HG02642 (cell line): ENCODE measurements at regions not wholly inside any gene's neighbourhood (a gene's known extent, or its start where the extent isn't known, plus 50 kb on each side); places are given as distances from the start of the nearest gene placed in this dataset.
"Not testable (repeated sequence)": the region's sequence is repeated elsewhere in the genome, so short reads cannot be mapped to it uniquely, and the experiment has no call there.

Experiments
- ATAC-seq: cut with Tn5 transposase; IDR thresholded peaks from one replicate; pipeline ENCODE4 v1.9.1; 2021; ENCODE audit warnings: mild to moderate bottlenecking; ENCODE audit not compliant: unreplicated experiment, poor library complexity

GRCh38 chr9:62798884-62799850, 1609.3 kb downstream of the SPATA31A7 start:
- ATAC-seq, result not testable (repeated sequence)

GRCh38 chr9:62799851-62800371, 1610.1 kb downstream of the SPATA31A7 start:
- peak; percentile 16 for ATAC-seq

GRCh38 chr9:62800451-62801371, 1610.9 kb downstream of the SPATA31A7 start:
- peak; percentile 15 for ATAC-seq

GRCh38 chr9:62801372-62801811, 1611.6 kb downstream of the SPATA31A7 start:
- not testable (repeated sequence) for ATAC-seq

GRCh38 chr9:62801961-62802718, 1612.3 kb downstream of the SPATA31A7 start:
- peak; percentile 100 for ATAC-seq

GRCh38 chr9:62802719-62803079, 1612.9 kb downstream of the SPATA31A7 start:
- not testable (repeated sequence) for ATAC-seq

GRCh38 chr9:62803099-62803498, 1613.3 kb downstream of the SPATA31A7 start:
- not testable (repeated sequence) for ATAC-seq

GRCh38 chr9:62804314-62804713, 1614.5 kb downstream of the SPATA31A7 start:
- ATAC-seq, result not testable (repeated sequence)

- ATAC-seq, result not testable (repeated sequence)
Observed at GRCh38 chr9:62807424-62807823, 1617.6 kb downstream of the SPATA31A7 start.

GRCh38 chr9:62808081-62808480, 1618.2 kb downstream of the SPATA31A7 start:
- ATAC-seq, result not testable (repeated sequence)

- ATAC-seq, result not testable (repeated sequence)
Observed at GRCh38 chr9:62810318-62810717, 1620.5 kb downstream of the SPATA31A7 start.

DNA sequence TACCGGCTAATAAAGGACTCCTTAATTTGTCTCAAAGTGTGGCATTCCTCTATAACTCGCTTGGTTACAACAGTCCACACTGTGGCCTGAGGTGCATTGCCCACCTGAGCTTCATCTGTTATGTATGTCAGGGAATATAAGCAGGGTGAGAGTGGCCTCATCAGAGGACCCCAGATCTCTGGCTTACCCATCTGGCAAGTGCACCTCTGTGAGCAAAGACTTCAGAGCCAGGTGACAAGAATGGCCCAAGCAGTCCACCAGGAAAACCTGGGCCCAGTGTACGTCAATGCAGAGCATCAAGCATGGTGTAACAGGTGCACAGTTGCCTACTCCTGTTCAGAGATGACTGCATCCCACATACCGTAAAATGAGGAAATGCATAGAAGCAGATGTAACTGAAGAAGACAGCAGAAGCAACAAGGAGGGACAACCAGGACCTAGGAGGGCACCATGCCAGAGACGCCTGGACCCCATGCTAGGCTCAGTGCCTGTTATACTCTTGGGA, 1621.0 kb downstream of the SPATA31A7 start:
- not testable (repeated sequence) for ATAC-seq

GRCh38 chr9:62815436-62815835, 1625.6 kb downstream of the SPATA31A7 start:
- not testable (repeated sequence) for ATAC-seq

GRCh38 chr9:62816331-62816730, 1626.5 kb downstream of the SPATA31A7 start:
- ATAC-seq, result not testable (repeated sequence)

GRCh38 chr9:62817214-62817613, 1627.4 kb downstream of the SPATA31A7 start:
- ATAC-seq, result not testable (repeated sequence)

DNA sequence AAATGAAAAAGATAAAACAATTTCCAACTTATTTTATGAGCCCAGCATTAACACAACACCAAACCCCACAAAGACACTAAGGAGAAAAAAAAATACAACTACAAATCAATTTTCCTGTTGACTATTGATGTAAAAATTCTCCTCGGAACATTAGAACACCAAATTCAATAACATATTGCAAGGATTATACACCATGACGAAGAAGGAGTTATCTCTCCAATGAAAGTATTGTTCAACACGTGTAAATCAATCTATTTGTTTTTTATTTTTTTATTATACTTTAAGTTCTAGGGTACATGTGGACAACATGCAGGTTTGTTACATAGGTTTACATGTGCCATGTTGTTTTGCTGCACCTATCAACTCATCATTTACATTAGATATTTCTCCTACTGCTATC, 1632.3 kb downstream of the SPATA31A7 start:
- ATAC-seq, result not testable (repeated sequence)

DNA sequence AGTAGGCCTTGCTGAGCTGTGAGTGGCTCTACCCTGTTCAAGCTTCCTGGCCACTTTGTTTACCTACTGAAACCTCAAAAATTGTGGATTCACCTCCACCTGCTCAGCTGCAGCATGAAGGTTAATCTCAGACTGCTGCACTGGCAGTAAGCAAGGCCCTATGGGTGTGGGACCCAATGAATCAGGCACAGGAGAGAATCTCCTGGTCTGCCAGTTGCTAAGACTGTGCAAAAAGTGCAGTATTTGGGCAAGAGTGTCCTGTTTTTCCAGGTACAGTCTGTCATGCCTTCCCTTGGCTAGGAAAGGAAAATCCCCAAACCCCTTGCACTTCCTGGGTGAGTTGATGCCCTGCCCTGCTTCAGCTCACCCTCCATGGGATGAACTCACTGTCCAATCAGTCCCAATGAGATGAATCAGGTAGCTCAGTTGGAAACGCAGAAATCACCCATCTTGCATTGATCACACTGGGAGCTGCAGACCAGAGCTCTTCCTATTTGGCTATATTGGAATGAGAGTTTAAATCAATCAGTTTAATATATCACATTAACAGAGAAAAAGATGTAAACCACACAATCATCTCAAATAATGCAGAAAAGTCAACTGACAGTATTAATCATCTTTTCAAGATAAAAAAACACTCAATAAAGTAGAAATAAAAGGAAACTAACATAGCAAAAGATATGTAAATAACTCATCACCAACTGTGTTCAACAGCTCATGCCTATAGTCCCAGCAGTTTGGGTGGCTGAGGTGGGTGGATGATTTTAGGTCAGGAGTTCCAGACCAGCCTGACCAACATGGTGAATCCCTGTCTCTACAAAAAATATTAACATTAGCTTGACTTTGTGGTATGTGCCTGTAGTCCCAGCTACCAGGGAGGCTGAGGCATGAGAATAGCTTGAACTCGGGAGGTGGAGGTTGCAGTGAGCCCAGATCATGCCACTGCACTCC, 1638.4 kb downstream of the SPATA31A7 start:
- ATAC-seq, result not testable (repeated sequence)

GRCh38 chr9:62830829-62831459, 1641.1 kb downstream of the SPATA31A7 start:
- ATAC-seq, result not testable (repeated sequence)
